ENCODE measurements at regions not wholly inside any gene's neighbourhood (a gene's known extent, or its start where the extent isn't known, plus 50 kb on each side); places are given as distances from the start of the nearest gene placed in this dataset.

DNA sequence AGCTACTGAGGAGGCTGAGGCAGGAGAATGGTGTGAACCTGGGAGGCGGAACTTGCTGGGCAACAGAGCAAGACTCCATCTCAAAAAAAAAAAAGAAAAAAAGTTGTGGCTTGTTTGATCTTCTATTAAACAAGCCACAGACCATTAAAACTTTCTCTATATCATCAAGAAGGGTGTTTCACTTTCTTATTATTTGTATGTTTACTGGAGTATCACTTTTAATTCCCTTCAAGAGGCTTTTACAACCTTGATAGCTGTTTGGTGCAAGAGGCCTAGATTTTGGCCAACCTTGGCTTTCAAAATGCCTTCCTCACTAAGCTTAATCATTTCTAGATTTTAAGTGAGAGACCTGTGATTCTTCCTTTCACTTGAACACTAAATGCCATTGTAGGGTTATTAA, 339.1 kb downstream of the TSN start:
- Mint-ChIP-seq H3K4me1 (ENCODE audit: low read depth, unreplicated experiment) (no peaks in the 10 kb centered on the region), H3K27ac (ENCODE audit: unreplicated experiment) (no peak overlapping the region), H3K36me3 (ENCODE audit: insufficient read depth, unreplicated experiment) (no peaks in the 10 kb centered on the region), H3K4me3 (ENCODE audit: unreplicated experiment) (no peak overlapping the region), H3K27me3 (ENCODE audit: insufficient read depth, unreplicated experiment) (peaks cover 3% of the 10 kb centered on the region), H3K9me3 (ENCODE audit: unreplicated experiment) (peaks cover 3% of the 10 kb centered on the region)
- ChIA-PET CTCF (no interaction called here), POLR2A (no interaction called here)
- Histone ChIP-seq H3K27me3 (replicated peaks; ENCODE audit: control insufficient read depth, insufficient read depth, low read length) (no peaks in the 10 kb centered on the region; the same call in 1 of the 2 replicates), H3K4me1 (no peaks in the 10 kb centered on the region), H3K9me3 (no peaks in the 10 kb centered on the region; the same call in 1 of the 2 replicates), H3K36me3 (ENCODE audit: control insufficient read depth, insufficient read depth, low read length) (no peaks in the 10 kb centered on the region), H3K4me3 (ENCODE audit: low read depth, low read length) (no peak overlapping the region)
- intact Hi-C loops (cut with micrococcal nuclease; ENCODE audit: unreplicated experiment): no loop called here
- DNase-seq: no peak
- BruUV-seq (replicated peaks): no TSS peak
- TF ChIP-seq, protein P1, sequence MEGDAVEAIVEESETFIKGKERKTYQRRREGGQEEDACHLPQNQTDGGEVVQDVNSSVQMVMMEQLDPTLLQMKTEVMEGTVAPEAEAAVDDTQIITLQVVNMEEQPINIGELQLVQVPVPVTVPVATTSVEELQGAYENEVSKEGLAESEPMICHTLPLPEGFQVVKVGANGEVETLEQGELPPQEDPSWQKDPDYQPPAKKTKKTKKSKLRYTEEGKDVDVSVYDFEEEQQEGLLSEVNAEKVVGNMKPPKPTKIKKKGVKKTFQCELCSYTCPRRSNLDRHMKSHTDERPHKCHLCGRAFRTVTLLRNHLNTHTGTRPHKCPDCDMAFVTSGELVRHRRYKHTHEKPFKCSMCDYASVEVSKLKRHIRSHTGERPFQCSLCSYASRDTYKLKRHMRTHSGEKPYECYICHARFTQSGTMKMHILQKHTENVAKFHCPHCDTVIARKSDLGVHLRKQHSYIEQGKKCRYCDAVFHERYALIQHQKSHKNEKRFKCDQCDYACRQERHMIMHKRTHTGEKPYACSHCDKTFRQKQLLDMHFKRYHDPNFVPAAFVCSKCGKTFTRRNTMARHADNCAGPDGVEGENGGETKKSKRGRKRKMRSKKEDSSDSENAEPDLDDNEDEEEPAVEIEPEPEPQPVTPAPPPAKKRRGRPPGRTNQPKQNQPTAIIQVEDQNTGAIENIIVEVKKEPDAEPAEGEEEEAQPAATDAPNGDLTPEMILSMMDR (IDR thresholded peaks at IDR 0.05; ENCODE audit: insufficient read depth in 1 of 2, low read depth in 1 of 2, low read length in 1 of 2, severe bottlenecking in 1 of 2, unreplicated experiment in 1 of 2): no peak

DNA sequence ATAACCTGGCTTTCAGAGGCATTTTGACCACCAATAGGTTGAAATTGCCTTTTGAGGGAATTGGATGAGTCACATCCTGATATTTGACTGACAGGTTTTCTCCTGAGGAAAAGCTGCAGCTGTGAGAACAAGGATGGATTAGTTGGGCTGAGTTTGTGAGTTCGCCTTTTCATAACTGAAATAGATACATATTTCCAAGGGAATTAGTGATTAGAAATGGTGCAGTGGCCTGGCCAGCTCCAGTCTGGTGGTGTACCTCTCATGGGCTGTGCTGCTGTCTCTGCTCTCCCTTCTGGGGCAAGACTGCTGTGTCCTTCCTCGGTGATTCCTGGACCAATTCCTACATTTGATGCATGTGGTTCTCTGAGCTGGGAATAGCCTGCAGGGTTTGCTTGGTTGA, 341.3 kb downstream of the TSN start:
- ChIA-PET POLR2A (no interaction called here), CTCF (no interaction called here)
- no peak overlapping the region for H3K4me3 ChIP-seq (ENCODE audit: low read depth, low read length)
- Mint-ChIP-seq H3K4me3 (ENCODE audit: unreplicated experiment) (no peak overlapping the region), H3K4me1 (ENCODE audit: low read depth, unreplicated experiment) (no peaks in the 10 kb centered on the region), H3K9me3 (ENCODE audit: unreplicated experiment) (no peaks in the 10 kb centered on the region), H3K27me3 (ENCODE audit: insufficient read depth, unreplicated experiment) (peaks cover 3% of the 10 kb centered on the region), H3K27ac (ENCODE audit: unreplicated experiment) (no peak overlapping the region), H3K36me3 (ENCODE audit: insufficient read depth, unreplicated experiment) (no peaks in the 10 kb centered on the region)
- no peak for DNase-seq
- H3K36me3 ChIP-seq (ENCODE audit: control insufficient read depth, insufficient read depth, low read length): no peaks in the 10 kb centered on the region
- TF ChIP-seq, protein P1 (IDR thresholded peaks at IDR 0.05; ENCODE audit: insufficient read depth in 1 of 2, low read depth in 1 of 2, low read length in 1 of 2, severe bottlenecking in 1 of 2, unreplicated experiment in 1 of 2): no peak
- no peaks in the 10 kb centered on the region for H3K9me3 ChIP-seq
- intact Hi-C loops (cut with micrococcal nuclease; ENCODE audit: unreplicated experiment): no loop called here
- no peaks in the 10 kb centered on the region; the same call in 1 of the 2 replicates for H3K27me3 ChIP-seq (replicated peaks; ENCODE audit: control insufficient read depth, insufficient read depth, low read length)
- H3K4me1 ChIP-seq: no peaks in the 10 kb centered on the region
- BruUV-seq (replicated peaks): no TSS peak

DNA sequence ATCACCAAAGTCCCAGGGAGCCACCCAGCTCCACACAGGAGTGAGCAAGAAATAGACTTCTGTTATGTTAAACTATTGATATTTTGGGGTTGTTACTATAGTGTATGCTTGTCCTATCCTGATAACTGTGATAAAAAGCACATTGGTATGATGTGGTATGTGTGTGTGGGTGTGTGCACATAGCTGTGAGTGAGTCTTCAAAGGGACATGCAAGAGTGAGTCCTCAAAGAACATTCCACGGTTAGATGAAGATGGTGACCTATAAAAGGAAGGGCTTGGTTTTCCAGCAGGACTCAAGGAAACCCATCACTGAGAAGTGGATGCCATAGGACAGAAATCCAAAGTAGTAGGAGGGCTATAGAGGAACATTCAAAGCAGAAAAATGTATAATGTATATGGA, 342.9 kb downstream of the TSN start:
- Histone ChIP-seq H3K4me3 (ENCODE audit: low read depth, low read length) (no peak overlapping the region), H3K4me1 (no peaks in the 10 kb centered on the region), H3K36me3 (ENCODE audit: control insufficient read depth, insufficient read depth, low read length) (no peaks in the 10 kb centered on the region), H3K9me3 (no peaks in the 10 kb centered on the region), H3K27me3 (replicated peaks; ENCODE audit: control insufficient read depth, insufficient read depth, low read length) (no peaks in the 10 kb centered on the region; the same call in 1 of the 2 replicates)
- Mint-ChIP-seq H3K27me3 (ENCODE audit: insufficient read depth, unreplicated experiment) (no peaks in the 10 kb centered on the region), H3K4me1 (ENCODE audit: low read depth, unreplicated experiment) (no peaks in the 10 kb centered on the region), H3K4me3 (ENCODE audit: unreplicated experiment) (no peak overlapping the region), H3K36me3 (ENCODE audit: insufficient read depth, unreplicated experiment) (no peaks in the 10 kb centered on the region), H3K27ac (ENCODE audit: unreplicated experiment) (no peak overlapping the region), H3K9me3 (ENCODE audit: unreplicated experiment) (no peaks in the 10 kb centered on the region)
- BruUV-seq (replicated peaks): no TSS peak
- TF ChIP-seq, protein P1 (IDR thresholded peaks at IDR 0.05; ENCODE audit: insufficient read depth in 1 of 2, low read depth in 1 of 2, low read length in 1 of 2, severe bottlenecking in 1 of 2, unreplicated experiment in 1 of 2): no peak
- POLR2A ChIA-PET: no interaction called here
- DNase-seq: no peak
- CTCF ChIA-PET: no interaction called here
- intact Hi-C loops (cut with micrococcal nuclease; ENCODE audit: unreplicated experiment): no loop called here
